H1 (cell line): ENCODE measurements at regions not wholly inside any gene's neighbourhood (a gene's known extent, or its start where the extent isn't known, plus 50 kb on each side); places are given as distances from the start of the nearest gene placed in this dataset.

Experiments used
- CTCF ChIA-PET: fragments of 300-600 bp; sonication (Branson Sonifier 250); formaldehyde crosslinking; loops from one replicate; lab custom pipeline; 2021; ENCODE audit not compliant: partially characterized antibody; lab: Charles Lee
- POLR2A ChIA-PET: fragments of 300-600 bp; sonication (Branson Sonifier 250); formaldehyde crosslinking; loops from one replicate; lab custom pipeline; 2021; ENCODE audit warnings: inconsistent platforms; ENCODE audit not compliant: partially characterized antibody; lab: Charles Lee
- DNase-seq, 2 experiments: peaks; one replicate each; pipeline versions ENCODE4 v3.0.0 to v3.0.0-alpha.2; 2010 to 2022; ENCODE audit warnings: low spot score in 2 of 2, low read depth in 1 of 2, mixed read lengths in 1 of 2
- FAIRE-seq: peaks from 2 replicates; lab custom pipeline; 2011; peaks lifted over from hg19 to GRCh38; lab: Jason Lieb, UNC
- H2AFZ ChIP-seq: 2 replicates; pipeline ENCODE4 v1.8.1; 2012; ENCODE audit warnings: low read length, inconsistent platforms
- H2AK5ac ChIP-seq: 2 replicates; pipeline ENCODE4 v1.6.1; 2013; ENCODE audit warnings: low read depth, low read length
- H2BK120ac ChIP-seq: replicated peaks from 2 replicates; pipeline ENCODE3; 2013; ENCODE audit warnings: low read depth, low read length, inconsistent platforms
- H2BK12ac ChIP-seq: 2 replicates; pipeline ENCODE4 v1.6.1; 2013; ENCODE audit warnings: low read depth, low read length
- H2BK15ac ChIP-seq: 2 replicates; pipeline ENCODE4 v1.6.1; 2013; ENCODE audit warnings: low read length
- H2BK20ac ChIP-seq: 2 replicates; pipeline ENCODE4 v1.6.1; 2013; ENCODE audit warnings: low read length
- H2BK5ac ChIP-seq: 2 replicates; pipeline ENCODE4 v1.6.1; 2013; ENCODE audit warnings: low read depth, low read length
- H3K14ac ChIP-seq: 2 replicates; pipeline ENCODE4 v1.6.1; 2013; ENCODE audit warnings: inconsistent platforms; ENCODE audit not compliant: insufficient read length
- H3K18ac ChIP-seq: 2 replicates; pipeline ENCODE4 v1.6.1; 2013; ENCODE audit warnings: low read length; ENCODE audit errors: extremely low read depth
- H3K23ac ChIP-seq: 2 replicates; pipeline ENCODE4 v1.6.1; 2013; ENCODE audit warnings: inconsistent platforms; ENCODE audit not compliant: insufficient read length
- H3K23me2 ChIP-seq: 2 replicates; pipeline ENCODE4 v1.6.1; 2013; ENCODE audit warnings: low read depth, low read length
- H3K27ac ChIP-seq: 2 replicates; pipeline ENCODE4 v1.6.1; 2011; ENCODE audit warnings: low read depth, low read length, inconsistent platforms
- H3K27me3 ChIP-seq, 4 experiments: replicated peaks in 1 of 4; 1 replicate in 1 of 4; 2 replicates in 3 of 4; pipeline versions ENCODE4 v1.6.1 to v1.8.1; 2011 to 2013; ENCODE audit warnings: low read length in 3 of 4, mild to moderate bottlenecking in 3 of 4, inconsistent platforms in 2 of 4, mixed read lengths in 2 of 4, moderate library complexity in 1 of 4; ENCODE audit not compliant: control insufficient read depth in 3 of 4, insufficient read depth in 3 of 4; ENCODE audit errors: extremely low read depth in 1 of 4
- H3K36me3 ChIP-seq, 4 experiments: 2 replicates each; pipeline versions ENCODE4 v1.6.1 to v1.8.1; 2011 to 2013; ENCODE audit warnings: mild to moderate bottlenecking in 4 of 4, low read length in 3 of 4, moderate library complexity in 2 of 4, control low read depth in 1 of 4, inconsistent platforms in 1 of 4; ENCODE audit not compliant: insufficient read depth in 4 of 4, control insufficient read depth in 2 of 4
- H3K4ac ChIP-seq: replicated peaks from 2 replicates; pipeline ENCODE3; 2013; ENCODE audit warnings: low read length, low read depth, mixed read lengths, inconsistent platforms; ENCODE audit not compliant: insufficient read length
- H3K4me1 ChIP-seq, 4 experiments: replicated peaks in 1 of 4; 1 replicate in 1 of 4; 2 replicates in 3 of 4; pipeline versions ENCODE4 v1.6.1 to v1.8.1; 2011 to 2013; ENCODE audit warnings: low read length in 3 of 4, inconsistent platforms in 2 of 4, mixed read lengths in 1 of 4; ENCODE audit not compliant: insufficient read depth in 4 of 4, control insufficient read depth in 3 of 4
- H3K4me2 ChIP-seq, 2 experiments: 2 replicates each; pipeline versions ENCODE4 v1.6.1 to v1.8.1; 2011 to 2013; ENCODE audit warnings: low read depth in 2 of 2, low read length in 2 of 2, control low read depth in 1 of 2, inconsistent platforms in 1 of 2, mild to moderate bottlenecking in 1 of 2; ENCODE audit not compliant: insufficient read depth in 1 of 2
- H3K4me3 ChIP-seq, 4 experiments: fragments of 200-600, 300-600 bp in 1 of 4; sonication (generic), shearing (Covaris generic), sonication (Bioruptor Twin) in 1 of 4; 2 replicates each; pipeline versions ENCODE4 v1.5.1 to v1.8.1; 2011 to 2016; ENCODE audit warnings: low read length in 4 of 4, low read depth in 3 of 4, control low read depth in 2 of 4, inconsistent platforms in 2 of 4, mild to moderate bottlenecking in 2 of 4, mixed read lengths in 1 of 4, moderate library complexity in 1 of 4; ENCODE audit not compliant: insufficient read depth in 2 of 4; ENCODE audit errors: extremely low read depth in 1 of 4
- H3K56ac ChIP-seq: replicated peaks from 2 replicates; pipeline ENCODE3; 2013; ENCODE audit warnings: low read depth, mild to moderate bottlenecking, mixed read lengths, low read length, inconsistent platforms; ENCODE audit not compliant: insufficient read length
- H3K79me1 ChIP-seq: 2 replicates; pipeline ENCODE4 v1.6.1; 2013; ENCODE audit warnings: low read depth, low read length, control low read depth
- H3K79me2 ChIP-seq, 2 experiments: 2 replicates each; pipeline versions ENCODE4 v1.6.1 to v1.8.1; 2012 to 2013; ENCODE audit warnings: low read length in 2 of 2, mild to moderate bottlenecking in 2 of 2, inconsistent platforms in 1 of 2; ENCODE audit not compliant: insufficient read depth in 2 of 2, control insufficient read depth in 1 of 2
- H3K9ac ChIP-seq, 4 experiments: replicated peaks in 1 of 4; 1 replicate in 1 of 4; 2 replicates in 3 of 4; pipeline versions ENCODE4 v1.6.1 to v1.8.1; 2011 to 2013; ENCODE audit warnings: low read depth in 3 of 4, low read length in 3 of 4, control low read depth in 2 of 4, mild to moderate bottlenecking in 2 of 4, moderate library complexity in 2 of 4, inconsistent platforms in 1 of 4; ENCODE audit errors: extremely low read depth in 1 of 4
- H3K9me3 ChIP-seq, 2 experiments: 2 replicates each; pipeline versions ENCODE4 v1.6.1 to v1.8.1; 2012 to 2013; ENCODE audit warnings: mild to moderate bottlenecking in 2 of 2, moderate library complexity in 2 of 2, control low read depth in 1 of 2, inconsistent platforms in 1 of 2, low read depth in 1 of 2, low read length in 1 of 2, mixed read lengths in 1 of 2; ENCODE audit not compliant: insufficient read depth in 2 of 2
- H4K20me1 ChIP-seq, 2 experiments: replicated peaks in 1 of 2; 2 replicates each; pipeline versions ENCODE3 to v1.8.1; 2011 to 2013; ENCODE audit warnings: inconsistent platforms in 2 of 2, low read length in 2 of 2, mild to moderate bottlenecking in 1 of 2; ENCODE audit not compliant: insufficient read depth in 2 of 2, control insufficient read depth in 1 of 2
- H4K5ac ChIP-seq: 2 replicates; pipeline ENCODE4 v1.6.1; 2013; ENCODE audit warnings: low read length, low read depth, mixed read lengths, inconsistent platforms; ENCODE audit not compliant: insufficient read length
- H4K8ac ChIP-seq: 2 replicates; pipeline ENCODE4 v1.8.0; 2013; ENCODE audit warnings: mild to moderate bottlenecking, moderate library complexity, low read length, inconsistent platforms; ENCODE audit not compliant: insufficient read depth; ENCODE audit errors: extremely low read depth
- H4K91ac ChIP-seq: replicated peaks from 2 replicates; pipeline ENCODE3; 2013; ENCODE audit warnings: low read length, mixed read lengths, inconsistent platforms; ENCODE audit not compliant: insufficient read length
- CBX8 ChIP-seq: fragments of 300-800, 300-1000 bp; sonication (generic); IDR thresholded peaks from 2 replicates; pipeline ENCODE4 v1.7.1; 2016; ENCODE audit warnings: low read depth, low read length, borderline replicate concordance
- EP300 ChIP-seq, 2 experiments: IDR thresholded peaks; 1 replicate in 1 of 2; 2 replicates in 1 of 2; pipeline ENCODE4 v1.6.1; 2011 to 2012; ENCODE audit warnings: low read depth in 2 of 2, low read length in 2 of 2, mild to moderate bottlenecking in 2 of 2, borderline replicate concordance in 1 of 2, inconsistent platforms in 1 of 2, moderate library complexity in 1 of 2
- HDAC6 ChIP-seq: IDR thresholded peaks from one replicate; pipeline ENCODE4 v1.7.1; 2012; ENCODE audit warnings: low read depth, mild to moderate bottlenecking, inconsistent platforms, low read length, moderate library complexity
- NANOG ChIP-seq: IDR thresholded peaks from 2 replicates; pipeline ENCODE4 v1.6.1; 2011; ENCODE audit warnings: low read length, low read depth, mild to moderate bottlenecking, inconsistent platforms; ENCODE audit not compliant: insufficient read depth, poor library complexity, severe bottlenecking

GRCh38 chr1:229086091-229086490 lies 184.8 kb upstream of the RAB4A start:
- no peak overlapping the region for H2BK12ac ChIP-seq
- H3K4ac ChIP-seq, result no peak overlapping the region
- no peak overlapping the region for H2AK5ac ChIP-seq
- no peak overlapping the region for H2BK120ac ChIP-seq
- no peaks in the 10 kb centered on the region for H3K27me3 ChIP-seq
- no peak overlapping the region for H3K9ac ChIP-seq
- H3K56ac ChIP-seq, result no peak overlapping the region
- no peak overlapping the region for H4K91ac ChIP-seq
- H4K8ac ChIP-seq, result no peak overlapping the region
- peaks cover 2 to 16% (median 9%) of the 10 kb centered on the region in 4 experiments; a peak in 5 of 7 replicates for H3K4me1 ChIP-seq
- no peak for TF ChIP-seq HDAC6
- no peak for TF ChIP-seq EP300 (IDR thresholded peaks at IDR 0.05; ENCODE audit: borderline replicate concordance in 1 of 2, low read depth in 2 of 2, low read length in 2 of 2)
- TF ChIP-seq CBX8, result no peak
- TF ChIP-seq NANOG, result no peak
- H2AFZ ChIP-seq, result no peak overlapping the region
- H3K79me2 ChIP-seq, result no peaks in the 10 kb centered on the region
- H3K23ac ChIP-seq, result no peak overlapping the region
- H2BK20ac ChIP-seq, result no peak overlapping the region
- DNase-seq (no peak), FAIRE-seq (no peak)
- no peaks in the 10 kb centered on the region for H3K79me1 ChIP-seq
- POLR2A ChIA-PET, result no interaction called here
- no peak overlapping the region for H4K5ac ChIP-seq
- H3K23me2 ChIP-seq, result no peaks in the 10 kb centered on the region
- H3K18ac ChIP-seq, result no peak overlapping the region
- H3K4me2 ChIP-seq, result no peak overlapping the region
- H2BK15ac ChIP-seq, result no peak overlapping the region
- no peak overlapping the region for H3K4me3 ChIP-seq
- no peak overlapping the region for H3K27ac ChIP-seq
- no peaks in the 10 kb centered on the region for H3K36me3 ChIP-seq
- no peaks in the 10 kb centered on the region for H4K20me1 ChIP-seq
- peaks cover 12 to 13% of the 10 kb centered on the region in 2 experiments for H3K9me3 ChIP-seq
- no peak overlapping the region for H2BK5ac ChIP-seq
- CTCF ChIA-PET, result no interaction called here
- no peak overlapping the region for H3K14ac ChIP-seq
